ENCODE measurements at regions not wholly inside any gene's neighbourhood (a gene's known extent, or its start where the extent isn't known, plus 50 kb on each side); places are given as distances from the start of the nearest gene placed in this dataset.

DNA sequence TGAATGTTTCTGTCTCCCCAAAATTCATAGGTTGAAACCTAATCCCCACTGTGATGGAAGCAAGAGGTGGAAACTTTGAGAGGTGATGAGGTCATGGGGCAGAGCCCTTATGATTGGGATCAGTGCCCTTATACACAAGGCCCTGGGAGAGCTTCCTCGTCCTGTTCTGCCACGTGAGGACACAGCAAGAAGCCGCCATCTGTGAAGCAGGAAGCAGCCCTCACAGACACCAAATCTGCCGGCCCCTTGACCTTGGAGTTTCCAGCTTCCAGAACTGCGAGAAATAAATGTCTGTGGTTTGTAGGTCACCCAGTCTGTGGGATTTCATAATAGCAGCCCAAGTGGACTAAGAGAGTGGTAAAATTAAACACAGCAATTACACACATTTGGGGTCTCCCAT lies 737.4 kb downstream of the UQCRFS1 start:
- no peak overlapping the region for H3K27ac ChIP-seq
- peaks cover 0 to 6% (median 0%) of the 10 kb centered on the region in 8 donors for H3K9me3 ChIP-seq
- peak; percentile 39 for DNase-seq
- H3K4me1 ChIP-seq = peaks cover 0 to 24% (median 4%) of the 10 kb centered on the region in 6 donors
- no peak for TF ChIP-seq POLR2A (IDR thresholded peaks at IDR 0.05)
- TF ChIP-seq POLR2AphosphoS5 (IDR thresholded peaks at IDR 0.05) = no peak
- TF ChIP-seq, protein P1, sequence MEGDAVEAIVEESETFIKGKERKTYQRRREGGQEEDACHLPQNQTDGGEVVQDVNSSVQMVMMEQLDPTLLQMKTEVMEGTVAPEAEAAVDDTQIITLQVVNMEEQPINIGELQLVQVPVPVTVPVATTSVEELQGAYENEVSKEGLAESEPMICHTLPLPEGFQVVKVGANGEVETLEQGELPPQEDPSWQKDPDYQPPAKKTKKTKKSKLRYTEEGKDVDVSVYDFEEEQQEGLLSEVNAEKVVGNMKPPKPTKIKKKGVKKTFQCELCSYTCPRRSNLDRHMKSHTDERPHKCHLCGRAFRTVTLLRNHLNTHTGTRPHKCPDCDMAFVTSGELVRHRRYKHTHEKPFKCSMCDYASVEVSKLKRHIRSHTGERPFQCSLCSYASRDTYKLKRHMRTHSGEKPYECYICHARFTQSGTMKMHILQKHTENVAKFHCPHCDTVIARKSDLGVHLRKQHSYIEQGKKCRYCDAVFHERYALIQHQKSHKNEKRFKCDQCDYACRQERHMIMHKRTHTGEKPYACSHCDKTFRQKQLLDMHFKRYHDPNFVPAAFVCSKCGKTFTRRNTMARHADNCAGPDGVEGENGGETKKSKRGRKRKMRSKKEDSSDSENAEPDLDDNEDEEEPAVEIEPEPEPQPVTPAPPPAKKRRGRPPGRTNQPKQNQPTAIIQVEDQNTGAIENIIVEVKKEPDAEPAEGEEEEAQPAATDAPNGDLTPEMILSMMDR (IDR thresholded peaks at IDR 0.05 in 8 of 11, conservative IDR thresholded peaks at IDR 0.05 in 3 of 11) = no peak
- WGBS, 5 donors = 22 to 56% (median 37%) methylated on average over 5 of the region's 5 CpGs
- H3K4me3 ChIP-seq = no peak overlapping the region
- H3K27me3 ChIP-seq (replicated peaks in 1 of 7) = no peaks in the 10 kb centered on the region
- no peaks in the 10 kb centered on the region for H3K36me3 ChIP-seq
- intact Hi-C loops (cut with DNase I; ENCODE audit: low total_unique reads) = no loop called here

DNA sequence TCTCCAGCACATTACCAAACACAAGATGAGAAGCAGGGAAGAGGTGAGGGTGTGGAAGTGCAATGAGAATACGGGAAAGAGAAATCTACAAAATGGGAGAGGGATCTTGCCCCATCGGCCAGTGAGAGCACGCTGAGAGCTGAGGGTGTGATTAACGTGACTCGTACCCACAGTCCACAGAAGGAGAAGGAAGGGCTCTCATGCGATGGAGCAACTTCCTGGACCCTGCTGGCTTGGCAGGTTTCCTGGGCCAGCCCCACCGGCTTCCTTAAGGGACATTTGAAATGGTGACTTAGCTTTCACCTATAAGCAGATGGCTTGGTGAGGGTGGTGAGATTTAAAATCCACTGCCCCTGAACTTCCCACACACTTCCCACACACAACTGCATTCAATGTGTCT lies 740.1 kb downstream of the UQCRFS1 start:
- no peak for TF ChIP-seq POLR2A (IDR thresholded peaks at IDR 0.05)
- TF ChIP-seq, protein P1 (IDR thresholded peaks at IDR 0.05 in 8 of 11, conservative IDR thresholded peaks at IDR 0.05 in 3 of 11) = no peak
- TF ChIP-seq POLR2AphosphoS5 (IDR thresholded peaks at IDR 0.05) = peak in 1 of 3 donors; percentile 23
- 21 to 40% (median 32%) methylated on average over 7 of the region's 7 CpGs for WGBS, 5 donors
- H3K36me3 ChIP-seq = no peaks in the 10 kb centered on the region
- intact Hi-C loops (cut with DNase I; ENCODE audit: low total_unique reads) = no loop called here
- no peaks in the 10 kb centered on the region for H3K27me3 ChIP-seq (replicated peaks in 1 of 7)
- no peak overlapping the region for H3K4me3 ChIP-seq
- H3K4me1 ChIP-seq = peaks cover 0 to 49% (median 20%) of the 10 kb centered on the region in 6 donors
- peak overlapping the region in 3 of 8 donors; percentile 6 to 36 (median 30) for H3K27ac ChIP-seq
- DNase-seq = peak; percentile 76
- H3K9me3 ChIP-seq = peaks cover 0 to 6% (median 0%) of the 10 kb centered on the region in 8 donors

DNA sequence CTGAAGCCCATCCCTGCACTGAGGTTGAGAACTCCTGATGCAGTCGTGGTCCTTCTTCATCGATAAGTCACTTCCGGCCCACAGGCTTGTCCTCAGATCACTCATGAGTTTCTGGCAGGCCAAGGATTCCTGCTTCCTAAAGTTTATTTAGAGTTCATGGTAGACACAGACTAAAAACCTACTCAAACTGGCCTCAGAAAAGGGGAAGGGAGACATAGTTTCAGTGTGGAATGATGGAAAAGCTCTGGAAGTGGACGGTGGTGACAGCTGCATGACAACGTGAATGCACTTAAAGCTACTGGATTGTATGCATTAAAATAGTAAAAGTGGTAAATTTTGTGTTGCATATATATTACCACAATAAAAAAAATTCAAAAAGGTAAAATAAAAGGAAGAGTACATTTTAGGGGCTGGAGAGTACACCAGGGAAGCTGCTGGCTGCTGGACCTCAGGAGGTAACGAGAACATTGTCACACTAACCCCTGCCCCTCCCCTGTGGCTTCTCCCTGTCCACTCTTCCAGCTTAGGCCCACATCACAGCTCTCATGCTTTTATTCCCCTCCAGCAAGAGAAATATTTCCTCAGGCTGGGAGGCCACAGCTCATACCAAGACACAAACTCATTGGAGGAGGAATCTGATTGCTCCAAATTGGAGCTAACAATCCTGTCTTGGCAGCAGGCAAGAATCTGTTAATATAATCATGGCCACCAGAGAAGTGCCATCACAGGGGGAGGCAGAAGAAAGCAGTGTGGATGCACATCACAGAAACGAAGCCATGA lies 741.0 kb downstream of the UQCRFS1 start:
- no peaks in the 10 kb centered on the region for H3K27me3 ChIP-seq (replicated peaks in 1 of 7)
- H3K36me3 ChIP-seq = no peaks in the 10 kb centered on the region
- peaks cover 0 to 49% (median 20%) of the 10 kb centered on the region in 6 donors for H3K4me1 ChIP-seq
- peak overlapping the region in 2 of 8 donors; percentile 6 to 36 for H3K27ac ChIP-seq
- intact Hi-C loops (cut with DNase I; ENCODE audit: low total_unique reads) = no loop called here
- peaks cover 0 to 6% (median 0%) of the 10 kb centered on the region in 8 donors for H3K9me3 ChIP-seq
- no peak for TF ChIP-seq POLR2AphosphoS5 (IDR thresholded peaks at IDR 0.05)
- TF ChIP-seq, protein P1 (IDR thresholded peaks at IDR 0.05 in 8 of 11, conservative IDR thresholded peaks at IDR 0.05 in 3 of 11) = no peak
- no peak for TF ChIP-seq POLR2A (IDR thresholded peaks at IDR 0.05)
- DNase-seq = peak; percentile 21
- WGBS, 5 donors = 77 to 86% (median 79%) methylated on average over 7 of the region's 7 CpGs
- H3K4me3 ChIP-seq = no peak overlapping the region

DNA sequence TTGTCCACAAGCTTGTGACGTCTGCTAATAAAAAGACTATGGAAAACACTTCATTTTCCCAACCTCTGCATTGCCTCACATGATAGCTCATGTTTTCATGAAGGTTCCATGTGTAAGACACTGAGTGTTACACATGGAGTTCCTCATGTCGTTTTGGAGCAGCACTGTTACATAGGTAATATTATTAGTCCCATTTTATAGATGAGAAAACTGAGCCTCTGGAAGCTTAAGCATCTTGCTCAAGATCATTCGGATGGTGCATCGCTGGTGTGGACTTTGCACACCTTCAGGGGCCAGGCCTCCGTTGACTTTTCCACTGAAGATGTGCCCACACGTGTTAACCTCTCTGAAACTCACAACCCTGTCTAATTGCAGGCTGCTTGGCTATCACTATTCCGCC lies 743.4 kb downstream of the UQCRFS1 start:
- peak overlapping the region in 3 of 8 donors; percentile 34 to 63 (median 40) for H3K27ac ChIP-seq
- H3K36me3 ChIP-seq = no peaks in the 10 kb centered on the region
- 75 to 82% (median 81%) methylated on average over 7 of the region's 7 CpGs for WGBS, 5 donors
- intact Hi-C loops (cut with DNase I; ENCODE audit: low total_unique reads) = no loop called here
- TF ChIP-seq POLR2A (IDR thresholded peaks at IDR 0.05) (no peak), POLR2AphosphoS5 (IDR thresholded peaks at IDR 0.05) (no peak)
- TF ChIP-seq, protein P1 (IDR thresholded peaks at IDR 0.05 in 8 of 11, conservative IDR thresholded peaks at IDR 0.05 in 3 of 11) = no peak
- no peaks in the 10 kb centered on the region for H3K9me3 ChIP-seq
- no peak overlapping the region for H3K4me3 ChIP-seq
- H3K4me1 ChIP-seq = peaks cover 0 to 63% (median 20%) of the 10 kb centered on the region in 6 donors
- peaks cover 0 to 3% (median 0%) of the 10 kb centered on the region in 7 donors for H3K27me3 ChIP-seq (replicated peaks in 1 of 7)
- peak; percentile 10 for DNase-seq

Data from spleen (tissue), 11 donors.